A549 (cell line): ENCODE measurements at regions not wholly inside any gene's neighbourhood (a gene's known extent, or its start where the extent isn't known, plus 50 kb on each side); places are given as distances from the start of the nearest gene placed in this dataset.

Experiments
- ATOH8 ChIP-seq: fragments of 250-450 bp; sonication (Bioruptor Pico); IDR thresholded peaks from 2 replicates; pipeline ENCODE4 v1.5.0; 2020; ENCODE audit warnings: low read depth, mild to moderate bottlenecking, moderate library complexity
- BHLHE40 ChIP-seq: IDR thresholded peaks from 2 replicates; pipeline ENCODE4 v1.6.1; 2012; ENCODE audit warnings: low read depth, low read length, inconsistent platforms
- CBX2 ChIP-seq: fragments of 200-600 bp; sonication (generic); IDR thresholded peaks from 2 replicates; pipeline ENCODE4 v1.6.1; 2016; ENCODE audit warnings: low read depth, mild to moderate bottlenecking, borderline replicate concordance
- CEBPB ChIP-seq, 2 experiments: fragments of >200 bp in 1 of 2; sonication (Bioruptor Twin) in 1 of 2; formaldehyde crosslinking in 1 of 2; IDR thresholded peaks; 2 replicates each; pipeline ENCODE4 v1.6.1; 2012 to 2016
- CHD2 ChIP-seq: fragments of 150-350 bp; IDR thresholded peaks from 2 replicates; pipeline ENCODE4 v1.6.1; 2014; ENCODE audit warnings: low read length; ENCODE audit not compliant: partially characterized antibody
- CHD4 ChIP-seq: fragments of 200-600 bp; sonication (generic); IDR thresholded peaks from 2 replicates; pipeline ENCODE4 v1.6.1; 2016; ENCODE audit warnings: antibody characterized with exemption, mild to moderate bottlenecking, borderline replicate concordance
- CTCF ChIP-seq: fragments of >200 bp; sonication (Bioruptor Twin); formaldehyde crosslinking; IDR thresholded peaks from 3 replicates; pipeline ENCODE4 v1.5.1; 2016
- EHF ChIP-seq: fragments of 250-450 bp; sonication (Bioruptor Pico); IDR thresholded peaks from 2 replicates; pipeline ENCODE4 v1.5.0; 2020; ENCODE audit warnings: mild to moderate bottlenecking
- ELK1 ChIP-seq: fragments of 150-350 bp; IDR thresholded peaks from 2 replicates; pipeline ENCODE4 v1.6.1; 2014; ENCODE audit warnings: low read depth, mild to moderate bottlenecking, low read length
- EP300 ChIP-seq, 2 experiments: fragments of >200 bp; sonication (Bioruptor Twin); formaldehyde crosslinking; IDR thresholded peaks; 2 replicates in 1 of 2; 3 replicates in 1 of 2; pipeline ENCODE4 v1.6.1; 2016 to 2017
- ESRRA ChIP-seq: fragments of 150-350 bp; IDR thresholded peaks from 2 replicates; pipeline ENCODE4 v1.6.1; 2014; ENCODE audit warnings: mild to moderate bottlenecking, low read length, borderline replicate concordance
- FOSB ChIP-seq: fragments of 250-450 bp; sonication (Bioruptor Pico); IDR thresholded peaks from 2 replicates; pipeline ENCODE4 v1.5.0; 2020; ENCODE audit warnings: mild to moderate bottlenecking, moderate library complexity
- HDAC2 ChIP-seq: fragments of 200-600 bp; sonication (generic); IDR thresholded peaks from 2 replicates; pipeline ENCODE4 v1.6.1; 2016
- HES2 ChIP-seq: fragments of >200 bp; sonication (Bioruptor Twin); formaldehyde crosslinking; IDR thresholded peaks from 2 replicates; pipeline ENCODE4 v1.6.1; 2016
- HEYL ChIP-seq: fragments of 250-450 bp; sonication (Bioruptor Pico); IDR thresholded peaks from 2 replicates; pipeline ENCODE4 v1.8.0; 2021; ENCODE audit warnings: mild to moderate bottlenecking, moderate library complexity
- HOXA7 ChIP-seq: fragments of 250-450 bp; sonication (Bioruptor Pico); IDR thresholded peaks from 2 replicates; pipeline ENCODE4 v1.5.0; 2020; ENCODE audit warnings: mild to moderate bottlenecking, moderate library complexity
- HOXB5 ChIP-seq: fragments of 250-450 bp; sonication (Bioruptor Pico); IDR thresholded peaks from 2 replicates; pipeline ENCODE4 v1.5.0; 2020; ENCODE audit warnings: mild to moderate bottlenecking, moderate library complexity
- JUNB ChIP-seq: fragments of >200 bp; sonication (Bioruptor Twin); formaldehyde crosslinking; IDR thresholded peaks from 2 replicates; pipeline ENCODE4 v1.6.1; 2016
- KDM1A ChIP-seq: fragments of 200-600 bp; sonication (generic); IDR thresholded peaks from 2 replicates; pipeline ENCODE4 v1.6.1; 2016; ENCODE audit warnings: low read depth, mild to moderate bottlenecking
- MAX ChIP-seq: IDR thresholded peaks from 2 replicates; pipeline ENCODE4 v1.6.1; 2012
- NFE2L2 ChIP-seq: fragments of 150-350 bp; conservative IDR thresholded peaks from 2 replicates; pipeline ENCODE4 v1.6.1; 2014; ENCODE audit warnings: low read length
- NPAS2 ChIP-seq: fragments of 250-450 bp; sonication (Bioruptor Pico); IDR thresholded peaks from 2 replicates; pipeline ENCODE4 v1.8.0; 2022; ENCODE audit warnings: mild to moderate bottlenecking, moderate library complexity, borderline replicate concordance
- NR3C1 ChIP-seq: fragments of >200 bp; sonication (Bioruptor Twin); formaldehyde crosslinking; IDR thresholded peaks from 3 replicates; pipeline ENCODE4 v1.6.1; 2017
- PHF8 ChIP-seq: fragments of 200-600 bp; sonication (generic); IDR thresholded peaks from 2 replicates; pipeline ENCODE4 v1.6.1; 2016; ENCODE audit warnings: low read depth, mild to moderate bottlenecking, antibody characterized with exemption, moderate library complexity, borderline replicate concordance
- POLR2AphosphoS2 ChIP-seq: conservative IDR thresholded peaks from 2 replicates; pipeline ENCODE4 v1.6.1; 2012; ENCODE audit warnings: low read length, improper control_type of control experiment, inconsistent platforms
- RAD21 ChIP-seq, 2 experiments: fragments of >200 bp in 1 of 2; sonication (Bioruptor Twin) in 1 of 2; formaldehyde crosslinking in 1 of 2; IDR thresholded peaks in 1 of 2; conservative IDR thresholded peaks in 1 of 2; 2 replicates in 1 of 2; 3 replicates in 1 of 2; pipeline ENCODE4 v1.6.1; 2012 to 2018; ENCODE audit warnings: inconsistent platforms in 1 of 2
- RARB ChIP-seq: fragments of 250-450 bp; sonication (Bioruptor Pico); IDR thresholded peaks from 2 replicates; pipeline ENCODE4 v1.8.0; 2021; ENCODE audit warnings: mild to moderate bottlenecking, moderate library complexity
- REST ChIP-seq: fragments of 200-600 bp; sonication (generic); IDR thresholded peaks from 2 replicates; pipeline ENCODE4 v1.6.1; 2016; ENCODE audit warnings: antibody characterized with exemption, mild to moderate bottlenecking, moderate library complexity
- RNF2 ChIP-seq: fragments of 200-600 bp; sonication (generic); IDR thresholded peaks from 2 replicates; pipeline ENCODE4 v1.6.1; 2016; ENCODE audit warnings: low read depth, mild to moderate bottlenecking, antibody characterized with exemption, moderate library complexity, borderline replicate concordance
- SMC3 ChIP-seq: fragments of >200 bp; sonication (Bioruptor Twin); formaldehyde crosslinking; IDR thresholded peaks from 3 replicates; pipeline ENCODE4 v1.6.1; 2018; ENCODE audit warnings: inconsistent platforms
- TFCP2L1 ChIP-seq: fragments of 250-450 bp; sonication (Bioruptor Pico); IDR thresholded peaks from 2 replicates; pipeline ENCODE4 v1.5.0; 2021; ENCODE audit warnings: mild to moderate bottlenecking
- USF2 ChIP-seq: fragments of 450-650 bp; IDR thresholded peaks from 2 replicates; pipeline ENCODE4 v1.6.1; 2014; ENCODE audit warnings: antibody characterized with exemption
- ZNF302 ChIP-seq: fragments of 250-450 bp; sonication (Bioruptor Pico); IDR thresholded peaks from 2 replicates; pipeline ENCODE4 v1.9.0; 2021; ENCODE audit warnings: inconsistent platforms, mild to moderate bottlenecking, moderate library complexity
- ZSCAN20 ChIP-seq: fragments of 250-450 bp; sonication (Bioruptor Pico); IDR thresholded peaks from 2 replicates; pipeline ENCODE4 v1.8.0; 2022; ENCODE audit warnings: mild to moderate bottlenecking, moderate library complexity

GRCh38 chr1:234978397-234979295, 150.0 kb downstream of the TOMM20 start (continued):
- TF ChIP-seq MAX (peak; percentile 64), TFCP2L1 (CRISPR knock-in tag) (no peak), ATOH8 (CRISPR knock-in tag) (0 out of 2 replicates have a peak, but pooled peaks have one; percentile 35), EHF (no peak; the same call in 1 of the 2 replicates), CHD2 (no peak), ZNF302 (CRISPR knock-in tag) (no peak), JUNB (peak; percentile 93), HOXB5 (no peak), CHD4 (no peak), RARB (no peak), ESRRA (no peak), KDM1A (no peak), USF2 (peak; percentile 72), HES2 (no peak), CTCF (no peak), CBX2 (no peak), HEYL (no peak), NR3C1 (no peak), NFE2L2 (no peak), RNF2 (no peak), ELK1 (no peak), NPAS2 (CRISPR knock-in tag) (no peak), EP300 (IDR thresholded peaks at IDR 0.05) (peak; percentile 94 to 96), ZSCAN20 (no peak), RAD21 (conservative IDR thresholded peaks at IDR 0.05 in 1 of 2, IDR thresholded peaks at IDR 0.05 in 1 of 2) (peak; percentile 15 to 67; a peak in 4 of 5 replicates), REST (no peak), BHLHE40 (no peak), POLR2AphosphoS2 (no peak), PHF8 (no peak), FOSB (CRISPR knock-in tag) (no peak), CEBPB (IDR thresholded peaks at IDR 0.05) (peak; percentile 28 to 74; a peak in 2 of 4 replicates), HDAC2 (no peak), HOXA7 (CRISPR knock-in tag) (0 out of 2 replicates have a peak, but pooled peaks have one; percentile 14), SMC3 (peak; percentile 59)
